H1 (cell line): ENCODE measurements at regions not wholly inside any gene's neighbourhood (a gene's known extent, or its start where the extent isn't known, plus 50 kb on each side); places are given as distances from the start of the nearest gene placed in this dataset.

Experiments used
- CTCF ChIA-PET: fragments of 300-600 bp; sonication (Branson Sonifier 250); formaldehyde crosslinking; loops from one replicate; lab custom pipeline; 2021; ENCODE audit not compliant: partially characterized antibody; lab: Charles Lee
- POLR2A ChIA-PET: fragments of 300-600 bp; sonication (Branson Sonifier 250); formaldehyde crosslinking; loops from one replicate; lab custom pipeline; 2021; ENCODE audit warnings: inconsistent platforms; ENCODE audit not compliant: partially characterized antibody; lab: Charles Lee
- DNase-seq, 2 experiments: peaks; one replicate each; pipeline versions ENCODE4 v3.0.0 to v3.0.0-alpha.2; 2010 to 2022; ENCODE audit warnings: low spot score in 2 of 2, low read depth in 1 of 2, mixed read lengths in 1 of 2
- FAIRE-seq: peaks from 2 replicates; lab custom pipeline; 2011; peaks lifted over from hg19 to GRCh38; lab: Jason Lieb, UNC
- H2AFZ ChIP-seq: 2 replicates; pipeline ENCODE4 v1.8.1; 2012; ENCODE audit warnings: low read length, inconsistent platforms
- H2AK5ac ChIP-seq: 2 replicates; pipeline ENCODE4 v1.6.1; 2013; ENCODE audit warnings: low read depth, low read length
- H2BK120ac ChIP-seq: replicated peaks from 2 replicates; pipeline ENCODE3; 2013; ENCODE audit warnings: low read depth, low read length, inconsistent platforms
- H2BK12ac ChIP-seq: 2 replicates; pipeline ENCODE4 v1.6.1; 2013; ENCODE audit warnings: low read depth, low read length
- H2BK15ac ChIP-seq: 2 replicates; pipeline ENCODE4 v1.6.1; 2013; ENCODE audit warnings: low read length
- H2BK20ac ChIP-seq: 2 replicates; pipeline ENCODE4 v1.6.1; 2013; ENCODE audit warnings: low read length
- H2BK5ac ChIP-seq: 2 replicates; pipeline ENCODE4 v1.6.1; 2013; ENCODE audit warnings: low read depth, low read length
- H3K14ac ChIP-seq: 2 replicates; pipeline ENCODE4 v1.6.1; 2013; ENCODE audit warnings: inconsistent platforms; ENCODE audit not compliant: insufficient read length
- H3K18ac ChIP-seq: 2 replicates; pipeline ENCODE4 v1.6.1; 2013; ENCODE audit warnings: low read length; ENCODE audit errors: extremely low read depth
- H3K23ac ChIP-seq: 2 replicates; pipeline ENCODE4 v1.6.1; 2013; ENCODE audit warnings: inconsistent platforms; ENCODE audit not compliant: insufficient read length
- H3K23me2 ChIP-seq: 2 replicates; pipeline ENCODE4 v1.6.1; 2013; ENCODE audit warnings: low read depth, low read length
- H3K27ac ChIP-seq: 2 replicates; pipeline ENCODE4 v1.6.1; 2011; ENCODE audit warnings: low read depth, low read length, inconsistent platforms
- H3K27me3 ChIP-seq, 4 experiments: replicated peaks in 1 of 4; 1 replicate in 1 of 4; 2 replicates in 3 of 4; pipeline versions ENCODE4 v1.6.1 to v1.8.1; 2011 to 2013; ENCODE audit warnings: low read length in 3 of 4, mild to moderate bottlenecking in 3 of 4, inconsistent platforms in 2 of 4, mixed read lengths in 2 of 4, moderate library complexity in 1 of 4; ENCODE audit not compliant: control insufficient read depth in 3 of 4, insufficient read depth in 3 of 4; ENCODE audit errors: extremely low read depth in 1 of 4
- H3K36me3 ChIP-seq, 4 experiments: 2 replicates each; pipeline versions ENCODE4 v1.6.1 to v1.8.1; 2011 to 2013; ENCODE audit warnings: mild to moderate bottlenecking in 4 of 4, low read length in 3 of 4, moderate library complexity in 2 of 4, control low read depth in 1 of 4, inconsistent platforms in 1 of 4; ENCODE audit not compliant: insufficient read depth in 4 of 4, control insufficient read depth in 2 of 4
- H3K4ac ChIP-seq: replicated peaks from 2 replicates; pipeline ENCODE3; 2013; ENCODE audit warnings: low read length, low read depth, mixed read lengths, inconsistent platforms; ENCODE audit not compliant: insufficient read length
- H3K4me1 ChIP-seq, 4 experiments: replicated peaks in 1 of 4; 1 replicate in 1 of 4; 2 replicates in 3 of 4; pipeline versions ENCODE4 v1.6.1 to v1.8.1; 2011 to 2013; ENCODE audit warnings: low read length in 3 of 4, inconsistent platforms in 2 of 4, mixed read lengths in 1 of 4; ENCODE audit not compliant: insufficient read depth in 4 of 4, control insufficient read depth in 3 of 4
- H3K4me2 ChIP-seq, 2 experiments: 2 replicates each; pipeline versions ENCODE4 v1.6.1 to v1.8.1; 2011 to 2013; ENCODE audit warnings: low read depth in 2 of 2, low read length in 2 of 2, control low read depth in 1 of 2, inconsistent platforms in 1 of 2, mild to moderate bottlenecking in 1 of 2; ENCODE audit not compliant: insufficient read depth in 1 of 2
- H3K4me3 ChIP-seq, 4 experiments: fragments of 200-600, 300-600 bp in 1 of 4; sonication (generic), shearing (Covaris generic), sonication (Bioruptor Twin) in 1 of 4; 2 replicates each; pipeline versions ENCODE4 v1.5.1 to v1.8.1; 2011 to 2016; ENCODE audit warnings: low read length in 4 of 4, low read depth in 3 of 4, control low read depth in 2 of 4, inconsistent platforms in 2 of 4, mild to moderate bottlenecking in 2 of 4, mixed read lengths in 1 of 4, moderate library complexity in 1 of 4; ENCODE audit not compliant: insufficient read depth in 2 of 4; ENCODE audit errors: extremely low read depth in 1 of 4
- H3K56ac ChIP-seq: replicated peaks from 2 replicates; pipeline ENCODE3; 2013; ENCODE audit warnings: low read depth, mild to moderate bottlenecking, mixed read lengths, low read length, inconsistent platforms; ENCODE audit not compliant: insufficient read length
- H3K79me1 ChIP-seq: 2 replicates; pipeline ENCODE4 v1.6.1; 2013; ENCODE audit warnings: low read depth, low read length, control low read depth
- H3K79me2 ChIP-seq, 2 experiments: 2 replicates each; pipeline versions ENCODE4 v1.6.1 to v1.8.1; 2012 to 2013; ENCODE audit warnings: low read length in 2 of 2, mild to moderate bottlenecking in 2 of 2, inconsistent platforms in 1 of 2; ENCODE audit not compliant: insufficient read depth in 2 of 2, control insufficient read depth in 1 of 2
- H3K9ac ChIP-seq, 4 experiments: replicated peaks in 1 of 4; 1 replicate in 1 of 4; 2 replicates in 3 of 4; pipeline versions ENCODE4 v1.6.1 to v1.8.1; 2011 to 2013; ENCODE audit warnings: low read depth in 3 of 4, low read length in 3 of 4, control low read depth in 2 of 4, mild to moderate bottlenecking in 2 of 4, moderate library complexity in 2 of 4, inconsistent platforms in 1 of 4; ENCODE audit errors: extremely low read depth in 1 of 4
- H3K9me3 ChIP-seq, 2 experiments: 2 replicates each; pipeline versions ENCODE4 v1.6.1 to v1.8.1; 2012 to 2013; ENCODE audit warnings: mild to moderate bottlenecking in 2 of 2, moderate library complexity in 2 of 2, control low read depth in 1 of 2, inconsistent platforms in 1 of 2, low read depth in 1 of 2, low read length in 1 of 2, mixed read lengths in 1 of 2; ENCODE audit not compliant: insufficient read depth in 2 of 2
- H4K20me1 ChIP-seq, 2 experiments: replicated peaks in 1 of 2; 2 replicates each; pipeline versions ENCODE3 to v1.8.1; 2011 to 2013; ENCODE audit warnings: inconsistent platforms in 2 of 2, low read length in 2 of 2, mild to moderate bottlenecking in 1 of 2; ENCODE audit not compliant: insufficient read depth in 2 of 2, control insufficient read depth in 1 of 2
- H4K5ac ChIP-seq: 2 replicates; pipeline ENCODE4 v1.6.1; 2013; ENCODE audit warnings: low read length, low read depth, mixed read lengths, inconsistent platforms; ENCODE audit not compliant: insufficient read length
- H4K8ac ChIP-seq: 2 replicates; pipeline ENCODE4 v1.8.0; 2013; ENCODE audit warnings: mild to moderate bottlenecking, moderate library complexity, low read length, inconsistent platforms; ENCODE audit not compliant: insufficient read depth; ENCODE audit errors: extremely low read depth
- H4K91ac ChIP-seq: replicated peaks from 2 replicates; pipeline ENCODE3; 2013; ENCODE audit warnings: low read length, mixed read lengths, inconsistent platforms; ENCODE audit not compliant: insufficient read length
- CEBPB ChIP-seq: IDR thresholded peaks from 2 replicates; pipeline ENCODE4 v1.6.1; 2012; ENCODE audit warnings: low read depth, low read length
- CREB1 ChIP-seq: IDR thresholded peaks from 2 replicates; pipeline ENCODE4 v1.6.1; 2012; ENCODE audit warnings: inconsistent platforms
- RAD21 ChIP-seq, 2 experiments: IDR thresholded peaks in 1 of 2; conservative IDR thresholded peaks in 1 of 2; 2 replicates each; pipeline ENCODE4 v1.6.1; 2011; ENCODE audit warnings: low read depth in 2 of 2, low read length in 2 of 2, improper control_type of control experiment in 1 of 2, inconsistent platforms in 1 of 2, mild to moderate bottlenecking in 1 of 2, moderate library complexity in 1 of 2

GRCh38 chr9:75395336-75395735 lies 307.0 kb downstream of the OSTF1 start:
- H4K91ac ChIP-seq: no peak overlapping the region
- H3K18ac ChIP-seq: no peak overlapping the region
- no peak overlapping the region for H3K9ac ChIP-seq
- H2BK12ac ChIP-seq: no peak overlapping the region
- H2BK120ac ChIP-seq: no peak overlapping the region
- no peaks in the 10 kb centered on the region for H3K79me2 ChIP-seq
- H3K4me3 ChIP-seq: no peak overlapping the region
- ChIA-PET CTCF (interaction anchor here (0.7 to 1.8 kb wide), 2 partner anchors 8 to 14 kb away, joined by 3 to 6 read pairs; no protein-coding TSS in a partner anchor), POLR2A (no interaction called here)
- H3K79me1 ChIP-seq: no peaks in the 10 kb centered on the region
- DNase-seq (no peak), FAIRE-seq (no peak)
- no peak overlapping the region for H3K27ac ChIP-seq
- H3K23ac ChIP-seq: no peak overlapping the region
- H3K23me2 ChIP-seq: no peaks in the 10 kb centered on the region; the same call in 1 of the 2 replicates
- H3K27me3 ChIP-seq: no peaks in the 10 kb centered on the region
- H2BK15ac ChIP-seq: no peak overlapping the region
- H4K5ac ChIP-seq: no peak overlapping the region
- no peak overlapping the region for H2BK20ac ChIP-seq
- H3K56ac ChIP-seq: no peak overlapping the region
- H3K4me2 ChIP-seq: no peak overlapping the region
- H3K14ac ChIP-seq: no peak overlapping the region
- no peaks in the 10 kb centered on the region for H3K36me3 ChIP-seq
- H2AK5ac ChIP-seq: no peak overlapping the region
- H4K20me1 ChIP-seq: no peaks in the 10 kb centered on the region
- H4K8ac ChIP-seq: no peak overlapping the region
- no peaks in the 10 kb centered on the region for H3K4me1 ChIP-seq
- H3K9me3 ChIP-seq: no peaks in the 10 kb centered on the region; a peak in 1 of 4 replicates
- H2BK5ac ChIP-seq: no peak overlapping the region
- no peak overlapping the region for H3K4ac ChIP-seq
- H2AFZ ChIP-seq: no peak overlapping the region
- TF ChIP-seq RAD21 (IDR thresholded peaks at IDR 0.05 in 1 of 2, conservative IDR thresholded peaks at IDR 0.05 in 1 of 2; ENCODE audit: low read depth in 2 of 2, low read length in 2 of 2) (no peak), CEBPB (no peak), CREB1 (no peak)
